Gastrocnemius medialis (tissue), 4 donors: ENCODE measurements at regions not wholly inside any gene's neighbourhood (a gene's known extent, or its start where the extent isn't known, plus 50 kb on each side); places are given as distances from the start of the nearest gene placed in this dataset.

Experiments used
- CTCF ChIP-seq, 5 experiments: fragments of 450-650 bp in 3 of 5; fragments of 200-600 bp in 2 of 5; sonication (generic) in 2 of 5; IDR thresholded peaks in 4 of 5; conservative IDR thresholded peaks in 1 of 5; 1 replicate in 4 of 5; 2 replicates in 1 of 5; pipeline ENCODE4 v1.5.1; 2016 to 2019; ENCODE audit warnings: antibody characterized with exemption in 5 of 5, mild to moderate bottlenecking in 3 of 5, moderate library complexity in 3 of 5
- POLR2A ChIP-seq, 2 donors: fragments of 450-650 bp; IDR thresholded peaks; one replicate each; pipeline ENCODE4 v1.6.1; 2017; ENCODE audit warnings: antibody characterized with exemption in 2 of 2, mild to moderate bottlenecking in 2 of 2, moderate library complexity in 2 of 2

GRCh38 chr6:81995548-81996289 is 243.2 kb upstream of the TENT5A start:
- no peak for TF ChIP-seq CTCF (IDR thresholded peaks at IDR 0.05 in 4 of 5, conservative IDR thresholded peaks at IDR 0.05 in 1 of 5)
- no peak for TF ChIP-seq POLR2A (IDR thresholded peaks at IDR 0.05)
